GM12878 (cell line): ENCODE measurements at regions not wholly inside any gene's neighbourhood (a gene's known extent, or its start where the extent isn't known, plus 50 kb on each side); places are given as distances from the start of the nearest gene placed in this dataset.

ENCODE experiments used
- ATAC-seq: fragments of 200-7000 bp; cut with Tn5 transposase; 3 replicates; pipeline ENCODE4 v1.9.1; 2020; ENCODE audit warnings: mild to moderate bottlenecking, moderate library complexity
- BruUV-seq: library from RNA; stranded (reverse); fragments of 400-500 nt; replicated peaks from 2 replicates; lab custom pipeline; 2021; lab: Mats Ljungman, UMichigan
- CTCF ChIA-PET: fragments of 300-600 bp; sonication (Branson Sonifier 250); formaldehyde crosslinking; extraction: SDS; loops from one replicate; lab custom pipeline; 2021; ENCODE audit warnings: inconsistent platforms; lab: Yijun Ruan, JAX
- POLR2A ChIA-PET: fragments of 350-600 bp; formaldehyde crosslinking; extraction: SDS; loops from one replicate; lab custom pipeline; 2021; ENCODE audit warnings: inconsistent platforms; lab: Charles Lee
- RAD21 ChIA-PET: fragments of 300-600 bp; sonication (Branson Sonifier 250); formaldehyde crosslinking; loops from one replicate; lab custom pipeline; 2023; ENCODE audit warnings: antibody characterized with exemption; ENCODE audit not compliant: unreplicated experiment; lab: Charles Lee
- SMC1A ChIA-PET: fragments of 300-600 bp; sonication (Branson Sonifier 250); formaldehyde crosslinking; loops from one replicate; lab custom pipeline; 2023; ENCODE audit not compliant: unreplicated experiment, uncharacterized antibody; lab: Charles Lee
- DNase-seq: peaks from one replicate; pipeline ENCODE4 v3.0.0-alpha.2; 2011; ENCODE audit warnings: low read depth, low spot score
- FAIRE-seq: peaks from 3 replicates; lab custom pipeline; 2011; peaks lifted over from hg19 to GRCh38; lab: Jason Lieb, UNC
- H2AFZ ChIP-seq: 2 replicates; pipeline ENCODE4 v1.6.0; 2011; ENCODE audit warnings: low read depth, low read length, control low read depth; ENCODE audit not compliant: control insufficient read depth
- H3K27ac ChIP-seq: 2 replicates; pipeline ENCODE4 v1.5.1; 2011; ENCODE audit warnings: control low read depth; ENCODE audit not compliant: control insufficient read depth, insufficient read depth
- H3K27me3 ChIP-seq, 2 experiments: replicated peaks in 1 of 2; 2 replicates each; pipeline versions ENCODE4 v1.6.0 to v1.6.1; 2011; ENCODE audit warnings: low read length in 1 of 2; ENCODE audit not compliant: control insufficient read depth in 2 of 2, insufficient read depth in 2 of 2
- H3K36me3 ChIP-seq, 2 experiments: 2 replicates each; pipeline ENCODE4 v1.5.1; 2011; ENCODE audit warnings: low read length in 1 of 2; ENCODE audit not compliant: control insufficient read depth in 2 of 2, insufficient read depth in 2 of 2
- H3K4me1 ChIP-seq: 2 replicates; pipeline ENCODE4 v1.6.1; 2011; ENCODE audit warnings: mild to moderate bottlenecking, low read length, moderate library complexity, mixed read lengths; ENCODE audit not compliant: control insufficient read depth, insufficient read depth
- H3K4me2 ChIP-seq: 2 replicates; pipeline ENCODE4 v1.6.0; 2011; ENCODE audit warnings: control low read depth; ENCODE audit not compliant: control insufficient read depth, insufficient read depth
- H3K4me3 ChIP-seq: fragments of 200-600 bp; sonication (generic); 2 replicates; pipeline ENCODE4 v1.5.1; 2016
- H3K79me2 ChIP-seq: 2 replicates; pipeline ENCODE4 v1.6.0; 2011; ENCODE audit warnings: low read length; ENCODE audit not compliant: control insufficient read depth, insufficient read depth
- H3K9ac ChIP-seq: 2 replicates; pipeline ENCODE4 v1.8.0; 2011; ENCODE audit warnings: low read length, control low read depth, mixed read lengths; ENCODE audit not compliant: control insufficient read depth, insufficient read depth
- H3K9me3 ChIP-seq: replicated peaks from 3 replicates; pipeline ENCODE4 v1.5.1; 2011; ENCODE audit warnings: mild to moderate bottlenecking, low read length; ENCODE audit not compliant: control insufficient read depth, insufficient read depth
- H4K20me1 ChIP-seq: 2 replicates; pipeline ENCODE4 v1.6.0; 2011; ENCODE audit not compliant: control insufficient read depth, insufficient read depth
- ATF7 ChIP-seq: fragments of 450-650 bp; IDR thresholded peaks from 2 replicates; pipeline ENCODE4 v1.6.1; 2016; ENCODE audit warnings: low read depth, mild to moderate bottlenecking
- CHD2 ChIP-seq: IDR thresholded peaks from 2 replicates; pipeline ENCODE4 v1.6.1; 2011; ENCODE audit warnings: low read depth, low read length, improper control_type of control experiment, borderline replicate concordance
- ETV6 ChIP-seq, 2 experiments: fragments of 450-650 bp in 1 of 2; IDR thresholded peaks in 1 of 2; conservative IDR thresholded peaks in 1 of 2; 2 replicates each; pipeline ENCODE4 v1.6.1; 2014; ENCODE audit warnings: antibody characterized with exemption in 1 of 2, borderline replicate concordance in 1 of 2, low read depth in 1 of 2, mild to moderate bottlenecking in 1 of 2, moderate library complexity in 1 of 2
- HDAC2 ChIP-seq: fragments of 200-600 bp; sonication (generic); IDR thresholded peaks from 2 replicates; pipeline ENCODE4 v1.6.1; 2017
- IKZF2 ChIP-seq, 2 experiments: fragments of 450-650 bp; IDR thresholded peaks; 2 replicates each; pipeline ENCODE4 v1.6.1; 2017; ENCODE audit warnings: mild to moderate bottlenecking in 2 of 2, moderate library complexity in 2 of 2
- KLF5 ChIP-seq: fragments of 450-650 bp; IDR thresholded peaks from 2 replicates; pipeline ENCODE4 v1.6.1; 2014; ENCODE audit warnings: mild to moderate bottlenecking; ENCODE audit not compliant: partially characterized antibody
- MTA2 ChIP-seq: fragments of 450-650 bp; IDR thresholded peaks from 2 replicates; pipeline ENCODE4 v1.6.1; 2016; ENCODE audit warnings: low read depth, mild to moderate bottlenecking, moderate library complexity
- MXI1 ChIP-seq: fragments of 150-350 bp; IDR thresholded peaks from 2 replicates; pipeline ENCODE4 v1.6.1; 2011; ENCODE audit warnings: low read depth, mild to moderate bottlenecking, inconsistent platforms, low read length, improper control_type of control experiment
- NR2F1 ChIP-seq: fragments of 450-650 bp; conservative IDR thresholded peaks from 2 replicates; pipeline ENCODE4 v1.6.1; 2017; ENCODE audit warnings: mild to moderate bottlenecking
- POLR2AphosphoS2 ChIP-seq: IDR thresholded peaks from 2 replicates; pipeline ENCODE4 v1.6.1; 2011; ENCODE audit warnings: low read depth, mild to moderate bottlenecking, low read length, improper control_type of control experiment, moderate library complexity
- POLR2AphosphoS5 ChIP-seq: IDR thresholded peaks from 2 replicates; pipeline ENCODE4 v1.6.1; 2011; ENCODE audit warnings: mild to moderate bottlenecking, low read length, inconsistent platforms
- ZNF274 ChIP-seq: IDR thresholded peaks from one replicate; pipeline ENCODE4 v1.8.0; 2011; ENCODE audit not compliant: insufficient read length, insufficient read depth
- ZZZ3 ChIP-seq: IDR thresholded peaks from 2 replicates; pipeline ENCODE4 v1.6.1; 2011; ENCODE audit warnings: low read depth; ENCODE audit not compliant: control insufficient read depth, insufficient read length
- WGBS: methylation state at CpG from one replicate; pipeline ENCODE4 v1.1.6; 2016; ENCODE audit warnings: low lambda C conversion rate; ENCODE audit not compliant: insufficient replicate concordance, insufficient coverage; ENCODE audit errors: missing lambda C conversion rate; 5-methylcytosine and 5-hydroxymethylcytosine counted together
- in situ Hi-C: fragments of 300-500 bp; cut with MboI; formaldehyde crosslinking; loops from 9 replicates; pipeline ENCODE4 v1.14.3; 2018; ENCODE audit warnings: mixed read lengths
- intact Hi-C: fragments of 100-400 bp; cut with micrococcal nuclease; formaldehyde crosslinking; loops from one replicate; pipeline ENCODE4 v1.14.2; 2022; ENCODE audit not compliant: unreplicated experiment
- TF ChIP-seq, protein P1 (sequence below): fragments of 450-650 bp; IDR thresholded peaks from 2 replicates; pipeline ENCODE4 v1.6.1; 2017; ENCODE audit warnings: mild to moderate bottlenecking

DNA sequence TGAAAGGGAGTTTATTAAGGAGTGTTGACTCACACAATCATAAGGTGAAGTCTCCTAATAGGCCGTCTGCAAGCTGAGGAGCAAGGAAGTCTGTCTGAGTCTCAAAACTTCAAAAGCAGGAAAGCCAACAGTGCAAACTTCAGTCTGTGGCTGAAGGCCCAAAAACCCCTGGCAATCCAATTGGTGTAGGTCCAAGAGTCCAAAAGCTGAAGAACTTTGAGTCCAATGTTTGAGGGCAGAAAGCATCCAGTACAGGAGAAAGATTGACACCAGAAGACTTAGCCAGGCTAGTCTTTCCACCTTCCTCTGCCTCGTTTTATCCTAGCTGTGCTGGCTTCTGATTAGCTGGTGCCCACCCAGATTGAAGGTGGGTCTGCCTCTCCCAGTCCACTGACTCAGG, 535.2 kb downstream of the ARAP2 start:
- Histone ChIP-seq H3K9ac (no peak overlapping the region), H2AFZ (no peak overlapping the region), H3K27ac (no peak overlapping the region), H3K9me3 (no peaks in the 10 kb centered on the region; the same call in 2 of the 3 replicates), H3K4me2 (no peak overlapping the region), H4K20me1 (no peaks in the 10 kb centered on the region; the same call in 1 of the 2 replicates), H3K36me3 (no peaks in the 10 kb centered on the region), H3K4me3 (no peak overlapping the region), H3K79me2 (no peaks in the 10 kb centered on the region), H3K27me3 (no peaks in the 10 kb centered on the region), H3K4me1 (no peaks in the 10 kb centered on the region)
- ChIA-PET RAD21 (no interaction called here), CTCF (interaction anchor here (1.9 kb wide), 1 partner anchor 15 kb away, joined by 5 read pairs; no protein-coding TSS in a partner anchor), SMC1A (interaction anchor here (0.6 kb wide), 1 partner anchor 32 kb away, joined by 3 read pairs; no protein-coding TSS in a partner anchor), POLR2A (no interaction called here)
- 13% methylated on average over 2 of the region's 2 CpGs for WGBS
- ATAC-seq = no peak
- DNase-seq = no peak
- no TSS peak for BruUV-seq
- in situ Hi-C loops (no loop called here), intact Hi-C loops (no loop called here)
- no peak for TF ChIP-seq KLF5
- no peak for TF ChIP-seq ZNF274
- TF ChIP-seq MXI1 = no peak
- no peak for TF ChIP-seq POLR2AphosphoS2
- TF ChIP-seq IKZF2 (IDR thresholded peaks at IDR 0.05) = no peak
- TF ChIP-seq NR2F1 = no peak
- no peak for TF ChIP-seq HDAC2
- FAIRE-seq = no peak

DNA sequence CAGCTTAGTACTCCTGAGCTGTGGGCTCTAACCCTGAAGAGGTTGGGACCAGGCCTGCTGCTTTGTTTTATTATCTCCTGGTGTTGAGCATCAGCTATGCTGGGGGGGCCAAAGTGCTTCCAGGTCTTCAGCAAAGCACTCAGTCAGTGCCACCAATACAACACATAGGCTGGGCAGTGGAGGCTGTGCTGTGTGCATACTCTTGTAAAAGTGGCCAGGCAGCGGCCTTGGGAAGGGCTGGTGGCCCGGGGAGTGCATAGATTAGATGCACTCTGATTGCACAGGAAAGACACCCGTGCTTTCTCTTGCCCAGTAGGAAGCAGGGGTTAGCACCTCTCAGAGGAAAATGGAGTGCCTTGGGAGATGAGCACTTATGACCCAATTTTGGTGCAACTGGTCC, 534.0 kb downstream of the ARAP2 start:
- TF ChIP-seq, protein P1, sequence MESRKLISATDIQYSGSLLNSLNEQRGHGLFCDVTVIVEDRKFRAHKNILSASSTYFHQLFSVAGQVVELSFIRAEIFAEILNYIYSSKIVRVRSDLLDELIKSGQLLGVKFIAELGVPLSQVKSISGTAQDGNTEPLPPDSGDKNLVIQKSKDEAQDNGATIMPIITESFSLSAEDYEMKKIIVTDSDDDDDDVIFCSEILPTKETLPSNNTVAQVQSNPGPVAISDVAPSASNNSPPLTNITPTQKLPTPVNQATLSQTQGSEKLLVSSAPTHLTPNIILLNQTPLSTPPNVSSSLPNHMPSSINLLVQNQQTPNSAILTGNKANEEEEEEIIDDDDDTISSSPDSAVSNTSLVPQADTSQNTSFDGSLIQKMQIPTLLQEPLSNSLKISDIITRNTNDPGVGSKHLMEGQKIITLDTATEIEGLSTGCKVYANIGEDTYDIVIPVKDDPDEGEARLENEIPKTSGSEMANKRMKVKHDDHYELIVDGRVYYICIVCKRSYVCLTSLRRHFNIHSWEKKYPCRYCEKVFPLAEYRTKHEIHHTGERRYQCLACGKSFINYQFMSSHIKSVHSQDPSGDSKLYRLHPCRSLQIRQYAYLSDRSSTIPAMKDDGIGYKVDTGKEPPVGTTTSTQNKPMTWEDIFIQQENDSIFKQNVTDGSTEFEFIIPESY = no peak
- no peak for TF ChIP-seq CHD2
- no peak for TF ChIP-seq ATF7
- no peak for TF ChIP-seq ETV6 (conservative IDR thresholded peaks at IDR 0.05 in 1 of 2, IDR thresholded peaks at IDR 0.05 in 1 of 2; ENCODE audit: borderline replicate concordance in 1 of 2, low read depth in 1 of 2)
- no peak for TF ChIP-seq ZZZ3
- TF ChIP-seq MTA2 = no peak
- no peak for TF ChIP-seq POLR2AphosphoS5
- intact Hi-C loops (no loop called here), in situ Hi-C loops (no loop called here)
- no peaks in the 10 kb centered on the region for H3K4me1 ChIP-seq
- ATAC-seq = no peak
- no TSS peak for BruUV-seq
- H3K36me3 ChIP-seq = no peaks in the 10 kb centered on the region
- no peaks in the 10 kb centered on the region; the same call in 2 of the 3 replicates for H3K9me3 ChIP-seq
- POLR2A ChIA-PET = interaction anchor here (0.6 kb wide), 1 partner anchor 107 kb away, joined by 8 read pairs; no protein-coding TSS in a partner anchor
- DNase-seq = no peak
- no peak overlapping the region for H3K4me2 ChIP-seq
- WGBS = 2% methylated on average over 3 of the region's 3 CpGs
- FAIRE-seq = no peak
- H3K27me3 ChIP-seq = no peaks in the 10 kb centered on the region
- H3K4me3 ChIP-seq = no peak overlapping the region
- no peak overlapping the region for H3K9ac ChIP-seq
- SMC1A ChIA-PET = interaction anchor here (1.0 kb wide), 1 partner anchor 9 kb away, joined by 3 read pairs; no protein-coding TSS in a partner anchor
- H3K27ac ChIP-seq = no peak overlapping the region
- CTCF ChIA-PET = interaction anchor here (1.9 kb wide), 1 partner anchor 16 kb away, joined by 5 read pairs; no protein-coding TSS in a partner anchor
- no peak overlapping the region for H2AFZ ChIP-seq
- no peaks in the 10 kb centered on the region for H3K79me2 ChIP-seq
- RAD21 ChIA-PET = no interaction called here
- no peaks in the 10 kb centered on the region; the same call in 1 of the 2 replicates for H4K20me1 ChIP-seq
